Heart left ventricle (tissue), 13 donors: ENCODE measurements at regions not wholly inside any gene's neighbourhood (a gene's known extent, or its start where the extent isn't known, plus 50 kb on each side); places are given as distances from the start of the nearest gene placed in this dataset.

Source experiments
- POLR2A ChIP-seq, 2 donors: fragments of 450-650 bp; IDR thresholded peaks; one replicate each; pipeline ENCODE4 v1.6.1; 2017; ENCODE audit warnings: antibody characterized with exemption in 2 of 2, mild to moderate bottlenecking in 2 of 2, moderate library complexity in 2 of 2
- TF ChIP-seq, protein P1 (sequence below), 12 donors: fragments of 200-600 bp; sonication (generic) in 4 of 12; IDR thresholded peaks; one replicate each; pipeline versions ENCODE4 v1.5.0 to v1.8.0; 2018 to 2022; ENCODE audit warnings: antibody characterized with exemption in 12 of 12, mild to moderate bottlenecking in 5 of 12
- donor health status: ischemic (EF 13 %, LVEDD 7.1; RV severe dilation, severe dysfunction).
- donor health status: DM: no; HTN: yes; CAD: no.
- donor health status: DM: no; HTN: no; CAD: no.
- donor health status: ischemic (EF 25% LVEDD 6.9; RV normal size, moderate dysfunction).
- donor health status: ischemic (EF 25% LVEDD 5.7; RV mildly dilated, moderate dysfunction).
- donor health status: ischemic (EF 35%, LVEDD 5.7; RV mildly dilated, moderate dysfunction).
- donor health status: nonischemic (EF 11% LVEDD 7.7; RV severe dilation, severe dysfunction).
- donor health status: DM: yes; HTN: yes; CAD: no.
- donor health status: PGD.
- donor health status: ischemic (EF 29% LVEDD 5.4; RV normal size, mild dysfunction).
- donor health status: nonischemic (EF 23%, LVEDD 6.1; RV moderate dilation, normal function).

- TF ChIP-seq, protein P1, sequence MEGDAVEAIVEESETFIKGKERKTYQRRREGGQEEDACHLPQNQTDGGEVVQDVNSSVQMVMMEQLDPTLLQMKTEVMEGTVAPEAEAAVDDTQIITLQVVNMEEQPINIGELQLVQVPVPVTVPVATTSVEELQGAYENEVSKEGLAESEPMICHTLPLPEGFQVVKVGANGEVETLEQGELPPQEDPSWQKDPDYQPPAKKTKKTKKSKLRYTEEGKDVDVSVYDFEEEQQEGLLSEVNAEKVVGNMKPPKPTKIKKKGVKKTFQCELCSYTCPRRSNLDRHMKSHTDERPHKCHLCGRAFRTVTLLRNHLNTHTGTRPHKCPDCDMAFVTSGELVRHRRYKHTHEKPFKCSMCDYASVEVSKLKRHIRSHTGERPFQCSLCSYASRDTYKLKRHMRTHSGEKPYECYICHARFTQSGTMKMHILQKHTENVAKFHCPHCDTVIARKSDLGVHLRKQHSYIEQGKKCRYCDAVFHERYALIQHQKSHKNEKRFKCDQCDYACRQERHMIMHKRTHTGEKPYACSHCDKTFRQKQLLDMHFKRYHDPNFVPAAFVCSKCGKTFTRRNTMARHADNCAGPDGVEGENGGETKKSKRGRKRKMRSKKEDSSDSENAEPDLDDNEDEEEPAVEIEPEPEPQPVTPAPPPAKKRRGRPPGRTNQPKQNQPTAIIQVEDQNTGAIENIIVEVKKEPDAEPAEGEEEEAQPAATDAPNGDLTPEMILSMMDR (IDR thresholded peaks at IDR 0.05), result no peak
- no peak for TF ChIP-seq POLR2A (IDR thresholded peaks at IDR 0.05)
Observed at GRCh38 chr6:4592026-4592425, 184.2 kb upstream of the CDYL start.
